GM12801 (cell line): ENCODE measurements at regions not wholly inside any gene's neighbourhood (a gene's known extent, or its start where the extent isn't known, plus 50 kb on each side); places are given as distances from the start of the nearest gene placed in this dataset.

Experiments used
- TF ChIP-seq, protein P1 (sequence below): IDR thresholded peaks from one replicate; pipeline ENCODE4 v1.5.1; 2011; ENCODE audit warnings: control low read depth; ENCODE audit not compliant: insufficient read length; ENCODE audit errors: extremely low read depth

DNA sequence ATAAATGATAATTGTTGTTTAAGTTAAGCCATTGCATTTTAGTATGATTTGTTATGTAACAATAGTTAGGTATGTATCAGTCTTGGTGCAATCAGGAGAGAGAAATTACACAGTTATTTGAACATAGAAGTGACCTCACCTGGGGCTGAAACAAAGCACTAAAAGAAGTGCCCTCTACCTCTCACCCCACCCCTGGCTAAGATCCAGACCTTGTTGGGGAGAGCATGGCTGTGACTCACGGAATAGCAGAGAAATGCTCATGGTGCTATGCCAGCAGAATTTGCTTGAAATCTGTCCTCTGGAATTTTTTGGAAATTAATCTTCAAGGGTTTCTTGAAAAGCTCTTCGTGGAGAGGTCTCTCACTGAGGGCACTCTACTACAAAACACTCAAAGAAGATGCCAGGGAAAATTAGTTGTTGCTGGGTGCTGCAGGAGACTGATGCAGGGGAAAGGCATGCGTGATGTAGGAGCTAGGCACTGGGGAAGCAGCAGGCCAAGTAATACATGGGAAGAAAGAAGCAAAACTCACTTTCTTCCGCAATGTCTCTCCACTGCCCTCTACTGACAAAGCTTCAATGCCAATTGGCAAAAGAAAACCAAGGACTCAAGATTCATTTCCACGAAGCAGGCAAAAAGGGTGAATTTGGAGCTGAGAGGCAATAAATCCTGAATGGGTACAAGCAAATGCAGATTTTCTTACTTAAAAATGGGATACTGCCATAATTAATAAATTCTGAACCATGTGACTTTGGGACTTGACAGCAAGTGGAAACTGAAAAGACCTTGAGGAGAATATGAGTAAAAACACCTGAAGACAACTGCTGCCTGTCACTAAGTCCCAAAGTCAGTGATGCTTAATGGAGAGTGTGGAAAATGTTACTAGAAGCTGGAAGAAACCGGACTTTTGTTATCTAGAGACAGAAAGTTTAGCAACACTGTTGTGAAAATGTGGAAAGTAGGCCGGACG, 136.3 kb upstream of the ZNF184 start:
- TF ChIP-seq, protein P1, sequence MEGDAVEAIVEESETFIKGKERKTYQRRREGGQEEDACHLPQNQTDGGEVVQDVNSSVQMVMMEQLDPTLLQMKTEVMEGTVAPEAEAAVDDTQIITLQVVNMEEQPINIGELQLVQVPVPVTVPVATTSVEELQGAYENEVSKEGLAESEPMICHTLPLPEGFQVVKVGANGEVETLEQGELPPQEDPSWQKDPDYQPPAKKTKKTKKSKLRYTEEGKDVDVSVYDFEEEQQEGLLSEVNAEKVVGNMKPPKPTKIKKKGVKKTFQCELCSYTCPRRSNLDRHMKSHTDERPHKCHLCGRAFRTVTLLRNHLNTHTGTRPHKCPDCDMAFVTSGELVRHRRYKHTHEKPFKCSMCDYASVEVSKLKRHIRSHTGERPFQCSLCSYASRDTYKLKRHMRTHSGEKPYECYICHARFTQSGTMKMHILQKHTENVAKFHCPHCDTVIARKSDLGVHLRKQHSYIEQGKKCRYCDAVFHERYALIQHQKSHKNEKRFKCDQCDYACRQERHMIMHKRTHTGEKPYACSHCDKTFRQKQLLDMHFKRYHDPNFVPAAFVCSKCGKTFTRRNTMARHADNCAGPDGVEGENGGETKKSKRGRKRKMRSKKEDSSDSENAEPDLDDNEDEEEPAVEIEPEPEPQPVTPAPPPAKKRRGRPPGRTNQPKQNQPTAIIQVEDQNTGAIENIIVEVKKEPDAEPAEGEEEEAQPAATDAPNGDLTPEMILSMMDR: peak; percentile 6

DNA sequence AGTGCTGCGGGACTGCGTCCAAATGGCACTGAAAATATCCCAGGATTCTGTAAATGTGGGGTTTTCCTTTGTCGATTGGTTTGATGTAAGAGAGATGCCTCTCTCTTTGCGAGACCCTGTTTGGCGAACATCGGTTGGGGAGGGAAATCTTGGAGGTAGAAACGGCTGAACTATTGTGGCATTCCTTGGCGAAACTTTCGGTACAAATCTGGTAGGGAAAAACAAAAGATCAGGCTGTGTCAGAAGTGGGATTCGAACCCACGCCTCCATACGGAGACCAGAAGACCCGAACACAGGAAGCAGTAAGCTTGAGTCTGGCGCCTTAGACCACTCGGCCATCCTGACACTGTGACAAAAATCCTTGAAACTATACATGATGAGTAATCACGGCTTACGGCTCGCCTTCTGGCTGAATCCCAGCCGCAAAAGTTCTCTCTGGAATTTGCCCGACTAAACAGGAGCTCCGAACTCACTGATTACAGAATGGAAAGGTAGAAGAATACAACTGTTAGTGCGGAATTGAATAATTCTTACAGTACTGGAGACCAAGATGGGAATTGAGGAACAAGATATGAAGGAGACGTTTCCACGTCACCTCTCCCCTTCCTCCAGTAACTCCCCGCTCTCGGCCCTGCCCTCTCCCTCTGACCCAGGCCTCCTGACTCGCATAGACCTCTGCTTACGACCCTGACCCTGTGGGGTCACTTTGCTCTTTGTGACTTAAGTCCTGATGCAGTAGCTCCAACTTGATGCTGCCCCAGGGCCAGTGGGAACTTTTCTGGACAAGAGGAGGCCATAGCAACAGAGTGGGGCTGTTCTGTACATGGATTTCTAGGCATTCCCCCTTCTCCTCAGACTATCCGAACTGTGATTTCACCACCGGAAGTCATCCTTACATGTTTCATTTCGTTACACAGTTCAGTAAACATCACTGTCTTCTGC, 132.8 kb upstream of the ZNF184 start:
- TF ChIP-seq, protein P1: no peak

DNA sequence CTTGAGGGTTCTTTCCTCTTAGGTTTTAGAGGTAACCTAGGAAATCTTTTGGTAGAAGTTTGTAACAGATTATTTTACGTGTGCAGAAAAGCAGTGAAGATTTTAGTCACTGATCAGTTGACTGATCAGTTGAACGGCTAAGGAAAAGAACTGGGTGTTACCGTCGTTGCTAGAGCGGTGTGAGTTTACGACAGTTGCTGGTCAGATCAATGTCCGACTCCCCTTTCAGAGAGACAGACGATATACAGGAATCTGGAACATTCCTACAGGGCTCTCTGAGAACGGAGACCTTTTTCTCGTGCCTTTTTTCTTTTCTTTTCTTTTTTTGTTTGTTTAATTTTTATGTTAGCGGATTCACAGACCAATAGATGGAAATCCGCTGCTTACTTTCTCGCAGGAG, 132.1 kb upstream of the ZNF184 start:
- TF ChIP-seq, protein P1: no peak

DNA sequence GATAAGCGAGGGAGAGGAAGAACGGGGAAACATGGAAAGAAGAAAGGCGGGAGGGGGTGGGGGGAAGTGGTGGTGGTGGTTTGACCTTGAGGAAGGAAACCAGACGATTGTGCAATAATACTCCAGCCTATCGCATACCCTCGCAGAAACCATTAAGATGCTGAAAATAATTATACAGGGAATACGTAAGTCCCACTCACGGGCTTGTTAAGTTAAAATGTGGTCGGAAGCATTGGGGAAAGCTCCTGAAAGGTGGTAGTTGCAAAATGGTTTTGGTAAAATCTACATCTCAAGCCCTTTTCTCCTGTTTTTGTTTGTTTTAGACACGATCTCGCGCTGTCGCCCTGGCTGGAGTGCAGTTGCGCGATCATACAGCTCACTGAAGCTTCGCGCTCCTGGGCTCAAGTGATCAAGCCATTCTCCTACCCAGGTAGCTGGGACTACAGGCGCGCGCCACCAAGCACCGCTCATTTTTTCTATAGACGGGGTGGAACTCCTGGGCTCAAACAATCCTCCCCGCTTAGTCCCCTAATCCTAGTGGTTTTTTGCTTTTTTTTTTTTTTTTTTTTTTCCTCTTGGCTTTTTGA, 128.9 kb upstream of the ZNF184 start:
- TF ChIP-seq, protein P1: no peak

DNA sequence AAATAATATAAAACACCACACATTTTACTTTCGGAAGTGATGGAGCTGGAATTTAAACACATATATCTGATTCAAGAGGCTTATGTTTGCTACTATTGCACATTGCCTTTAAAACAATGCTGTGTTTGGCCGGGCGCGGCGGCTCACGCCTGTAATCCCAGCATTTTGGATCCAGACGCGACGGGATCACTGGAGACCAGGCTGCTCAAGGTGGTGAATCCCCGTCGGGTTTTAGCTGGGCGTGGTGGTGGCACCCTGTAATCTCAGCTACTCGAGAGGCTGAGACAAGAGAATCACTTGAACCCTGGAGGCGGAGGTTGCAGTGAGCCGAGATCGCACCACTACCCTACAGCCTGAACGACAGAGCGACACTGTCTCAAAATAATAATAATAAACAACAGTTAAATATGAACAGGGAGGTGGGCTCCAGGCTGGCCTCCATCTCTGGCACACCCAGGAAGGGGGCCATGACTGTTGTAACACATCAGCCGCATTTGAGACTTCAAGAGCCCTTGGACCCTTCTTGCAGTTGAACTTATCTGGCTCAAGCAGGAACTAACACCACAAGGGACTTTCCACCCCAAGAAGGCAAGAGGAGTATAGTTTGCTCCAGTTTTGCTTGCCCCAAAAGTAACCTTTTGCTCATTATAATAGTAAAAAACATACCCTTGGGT, 127.1 kb upstream of the ZNF184 start:
- TF ChIP-seq, protein P1: no peak

DNA sequence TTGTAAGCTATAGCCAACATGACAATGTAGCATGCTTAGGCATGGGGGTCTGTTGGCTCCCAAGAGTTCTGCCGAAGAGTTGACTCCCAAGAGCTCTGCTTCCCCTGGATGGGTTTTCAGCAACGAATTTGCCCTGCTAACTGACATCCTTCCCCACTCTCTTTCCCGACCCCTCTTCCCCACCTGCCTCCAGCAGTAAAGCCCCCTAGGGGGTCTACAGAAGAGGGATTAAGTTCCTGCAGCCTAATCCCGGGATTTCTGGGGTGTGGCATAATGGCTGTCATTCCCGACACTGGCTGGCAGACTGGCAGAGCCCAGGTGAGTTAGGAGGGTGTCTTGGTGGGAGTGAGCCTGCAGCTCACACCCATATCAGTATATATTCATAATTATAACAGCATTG, 121.0 kb upstream of the ZNF184 start:
- TF ChIP-seq, protein P1: no peak
